ENCODE measurements at regions not wholly inside any gene's neighbourhood (a gene's known extent, or its start where the extent isn't known, plus 50 kb on each side); places are given as distances from the start of the nearest gene placed in this dataset.
A peak's percentile ranks its signal among the peaks of the same experiment; 100 is the strongest.

GRCh38 chr3:31043184-31043819 lies 148.8 kb upstream of the GADL1 start:
- peak; percentile 56 for DNase-seq

GRCh38 chr3:31047673-31048072 lies 153.2 kb upstream of the GADL1 start:
- Histone ChIP-seq H3K4me2 (ENCODE audit: unreplicated experiment) (no peak overlapping the region), H3K27me3 (replicated peaks; ENCODE audit: insufficient read depth) (no peaks in the 10 kb centered on the region), H3K4me3 (no peak overlapping the region), H4K20me1 (ENCODE audit: insufficient read depth) (no peaks in the 10 kb centered on the region), H3K27ac (no peak overlapping the region), H3K9me3 (ENCODE audit: low read depth) (no peaks in the 10 kb centered on the region), H3K4me1 (ENCODE audit: insufficient read depth) (0 out of 2 replicates have a peak, but pooled peaks cover 2% of the 10 kb centered on the region), H3K9me2 (ENCODE audit: insufficient read depth) (no peaks in the 10 kb centered on the region), H3K36me3 (ENCODE audit: low read depth) (no peaks in the 10 kb centered on the region), H3K9ac (no peak overlapping the region), H3K79me2 (ENCODE audit: insufficient read depth) (no peaks in the 10 kb centered on the region), H2AFZ (no peak overlapping the region), H3F3A (ENCODE audit: insufficient read depth) (no peaks in the 10 kb centered on the region)
- no peak for DNase-seq
- no peak for TF ChIP-seq EZH2 (IDR thresholded peaks at IDR 0.05; ENCODE audit: insufficient read depth, poor library complexity, severe bottlenecking)
- no peak for TF ChIP-seq EZH2phosphoT487 (IDR thresholded peaks at IDR 0.05; ENCODE audit: insufficient read depth, low read depth)
- 75 to 77% methylated on average over 3 of the region's 3 CpGs for WGBS, 2 experiments (ENCODE audit: low coverage in 1 of 2, low lambda C conversion rate in 2 of 2, missing lambda C conversion rate in 2 of 2)
- in situ Hi-C loops (cut with MboI), result no loop called here

More at GRCh38 chr3:31043184-31043819, 148.8 kb upstream of the GADL1 start:
- Histone ChIP-seq H3K4me3 (no peak overlapping the region), H3K79me2 (ENCODE audit: insufficient read depth) (no peaks in the 10 kb centered on the region), H3K27ac (no peak overlapping the region), H3K36me3 (ENCODE audit: low read depth) (no peaks in the 10 kb centered on the region), H3K4me2 (ENCODE audit: unreplicated experiment) (no peak overlapping the region), H2AFZ (no peak overlapping the region), H3K9me3 (ENCODE audit: low read depth) (no peaks in the 10 kb centered on the region), H3F3A (ENCODE audit: insufficient read depth) (peaks cover 14% of the 10 kb centered on the region), H3K9ac (no peak overlapping the region), H3K4me1 (ENCODE audit: insufficient read depth) (peaks cover 10% of the 10 kb centered on the region; the same call in 1 of the 2 replicates), H4K20me1 (ENCODE audit: insufficient read depth) (no peaks in the 10 kb centered on the region), H3K9me2 (ENCODE audit: insufficient read depth) (no peaks in the 10 kb centered on the region), H3K27me3 (replicated peaks; ENCODE audit: insufficient read depth) (no peaks in the 10 kb centered on the region)
- 82 to 84% methylated on average over 3 of the region's 3 CpGs for WGBS, 2 experiments (ENCODE audit: low coverage in 1 of 2, low lambda C conversion rate in 2 of 2, missing lambda C conversion rate in 2 of 2)
- in situ Hi-C loops (cut with MboI), result no loop called here
- no peak for TF ChIP-seq EZH2 (IDR thresholded peaks at IDR 0.05; ENCODE audit: insufficient read depth, poor library complexity, severe bottlenecking)
- no peak for TF ChIP-seq EZH2phosphoT487 (IDR thresholded peaks at IDR 0.05; ENCODE audit: insufficient read depth, low read depth)

GRCh38 chr3:31048143-31048542 lies 153.7 kb upstream of the GADL1 start:
- Histone ChIP-seq H3K27ac (no peak overlapping the region), H3K9me3 (ENCODE audit: low read depth) (no peaks in the 10 kb centered on the region), H3K9me2 (ENCODE audit: insufficient read depth) (no peaks in the 10 kb centered on the region), H3K4me2 (ENCODE audit: unreplicated experiment) (no peak overlapping the region), H2AFZ (no peak overlapping the region), H3K27me3 (replicated peaks; ENCODE audit: insufficient read depth) (no peaks in the 10 kb centered on the region), H3F3A (ENCODE audit: insufficient read depth) (no peaks in the 10 kb centered on the region), H3K79me2 (ENCODE audit: insufficient read depth) (no peaks in the 10 kb centered on the region), H3K4me1 (ENCODE audit: insufficient read depth) (0 out of 2 replicates have a peak, but pooled peaks cover 2% of the 10 kb centered on the region), H3K36me3 (ENCODE audit: low read depth) (no peaks in the 10 kb centered on the region), H3K9ac (no peak overlapping the region), H3K4me3 (no peak overlapping the region), H4K20me1 (ENCODE audit: insufficient read depth) (no peaks in the 10 kb centered on the region)
- TF ChIP-seq EZH2 (IDR thresholded peaks at IDR 0.05; ENCODE audit: insufficient read depth, poor library complexity, severe bottlenecking) (no peak), EZH2phosphoT487 (IDR thresholded peaks at IDR 0.05; ENCODE audit: insufficient read depth, low read depth) (no peak)
- 42 to 53% methylated on average over 2 of the region's 2 CpGs for WGBS, 2 experiments (ENCODE audit: low coverage in 1 of 2, low lambda C conversion rate in 2 of 2, missing lambda C conversion rate in 2 of 2)
- DNase-seq, result no peak
- in situ Hi-C loops (cut with MboI), result no loop called here

GRCh38 chr3:31050296-31050695 lies 155.8 kb upstream of the GADL1 start:
- Histone ChIP-seq H3K36me3 (ENCODE audit: low read depth) (no peaks in the 10 kb centered on the region), H3K9ac (no peak overlapping the region), H3F3A (ENCODE audit: insufficient read depth) (no peaks in the 10 kb centered on the region), H3K4me3 (no peak overlapping the region), H3K4me2 (ENCODE audit: unreplicated experiment) (no peak overlapping the region), H3K27ac (no peak overlapping the region), H3K79me2 (ENCODE audit: insufficient read depth) (no peaks in the 10 kb centered on the region), H3K4me1 (ENCODE audit: insufficient read depth) (0 out of 2 replicates have a peak, but pooled peaks cover 2% of the 10 kb centered on the region), H4K20me1 (ENCODE audit: insufficient read depth) (no peaks in the 10 kb centered on the region), H3K27me3 (replicated peaks; ENCODE audit: insufficient read depth) (no peaks in the 10 kb centered on the region), H3K9me2 (ENCODE audit: insufficient read depth) (no peaks in the 10 kb centered on the region), H2AFZ (no peak overlapping the region), H3K9me3 (ENCODE audit: low read depth) (no peaks in the 10 kb centered on the region)
- no peak for DNase-seq
- TF ChIP-seq EZH2 (IDR thresholded peaks at IDR 0.05; ENCODE audit: insufficient read depth, poor library complexity, severe bottlenecking), result no peak
- in situ Hi-C loops (cut with MboI), result no loop called here

GRCh38 chr3:31051226-31051625 lies 156.8 kb upstream of the GADL1 start:
- H3K79me2 ChIP-seq (ENCODE audit: insufficient read depth), result no peaks in the 10 kb centered on the region
- DNase-seq, result no peak
- 0 out of 2 replicates have a peak, but pooled peaks cover 2% of the 10 kb centered on the region for H3K4me1 ChIP-seq (ENCODE audit: insufficient read depth)
- H3K9me2 ChIP-seq (ENCODE audit: insufficient read depth), result no peaks in the 10 kb centered on the region
- H3F3A ChIP-seq (ENCODE audit: insufficient read depth), result no peaks in the 10 kb centered on the region
- 59 to 62% methylated on average over 1 of the region's 1 CpG for WGBS, 2 experiments (ENCODE audit: low coverage in 1 of 2, low lambda C conversion rate in 2 of 2, missing lambda C conversion rate in 2 of 2)
- H2AFZ ChIP-seq, result no peak overlapping the region
- no peaks in the 10 kb centered on the region for H3K36me3 ChIP-seq (ENCODE audit: low read depth)
- H3K9me3 ChIP-seq (ENCODE audit: low read depth), result no peaks in the 10 kb centered on the region
- TF ChIP-seq EZH2phosphoT487 (IDR thresholded peaks at IDR 0.05; ENCODE audit: insufficient read depth, low read depth), result no peak
- TF ChIP-seq EZH2 (IDR thresholded peaks at IDR 0.05; ENCODE audit: insufficient read depth, poor library complexity, severe bottlenecking), result no peak
- no peaks in the 10 kb centered on the region for H4K20me1 ChIP-seq (ENCODE audit: insufficient read depth)
- in situ Hi-C loops (cut with MboI), result no loop called here
- no peak overlapping the region for H3K27ac ChIP-seq
- no peak overlapping the region for H3K4me2 ChIP-seq (ENCODE audit: unreplicated experiment)
- H3K27me3 ChIP-seq (replicated peaks; ENCODE audit: insufficient read depth), result no peaks in the 10 kb centered on the region
- no peak overlapping the region for H3K9ac ChIP-seq
- H3K4me3 ChIP-seq, result no peak overlapping the region

Measured in GM23248 (cell line).